Activated T-helper 1 cell treated with anti-CD3 and anti-CD28 coated beads, Interleukin-12 subunit alpha, Interleukin-12 subunit beta, Interleukin-2, Interleukin-4 antibody, amounts not matched to agents 30 ng/mL and 10 ng/mL and 1 ng/mL, durations not matched to agents 14 hours and 24 hours and 36 hours (primary cell): ENCODE measurements at regions not wholly inside any gene's neighbourhood (a gene's known extent, or its start where the extent isn't known, plus 50 kb on each side); places are given as distances from the start of the nearest gene placed in this dataset.

Source experiments
- DNase-seq: peaks from one replicate; pipeline ENCODE4 v3.0.0; 2021; ENCODE audit warnings: low spot score
- H3K27ac Mint-ChIP-seq: one replicate; pipeline ENCODE4 v1.8.0; 2021; ENCODE audit warnings: mild to moderate bottlenecking, mixed read lengths
- H3K27me3 Mint-ChIP-seq: one replicate; pipeline ENCODE4 v1.8.0; 2022; ENCODE audit warnings: mild to moderate bottlenecking, moderate library complexity, mixed read lengths; ENCODE audit not compliant: insufficient read depth
- H3K36me3 Mint-ChIP-seq: one replicate; pipeline ENCODE4 v1.8.0; 2021; ENCODE audit warnings: low read depth, mixed read lengths
- H3K4me1 Mint-ChIP-seq: one replicate; pipeline ENCODE4 v1.8.0; 2021; ENCODE audit warnings: low read depth, mixed read lengths
- H3K4me3 Mint-ChIP-seq: one replicate; pipeline ENCODE4 v1.8.0; 2021; ENCODE audit warnings: mild to moderate bottlenecking, moderate library complexity, mixed read lengths
- H3K9me3 Mint-ChIP-seq: one replicate; pipeline ENCODE4 v1.8.0; 2021; ENCODE audit warnings: mixed read lengths
- intact Hi-C: fragments of 100-400 bp; cut with micrococcal nuclease; formaldehyde crosslinking; loops from one replicate; pipeline ENCODE4 v1.15.1; 2024

DNA sequence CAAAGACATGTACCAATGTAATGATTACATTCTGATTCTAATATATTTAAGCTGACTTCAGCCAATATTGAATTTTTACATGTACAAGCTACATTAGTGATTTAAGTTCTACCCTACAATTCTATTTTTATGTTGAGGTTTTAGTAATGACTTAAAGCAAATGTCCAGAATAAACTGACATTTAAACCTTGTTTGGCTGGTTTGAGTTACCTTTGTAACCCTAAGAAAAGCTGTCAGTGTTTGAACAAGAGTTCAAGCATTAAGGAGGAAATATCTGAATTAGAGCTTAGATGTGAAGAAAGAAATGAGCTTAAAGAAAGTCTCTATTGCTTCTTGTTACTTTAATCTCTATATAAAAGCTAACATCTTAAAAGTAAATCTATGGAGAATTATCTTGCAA is 710.6 kb upstream of the EPHA7 start:
- Mint-ChIP-seq H3K27ac (no peak overlapping the region), H3K4me1 (no peaks in the 10 kb centered on the region), H3K27me3 (no peaks in the 10 kb centered on the region), H3K9me3 (no peaks in the 10 kb centered on the region), H3K36me3 (no peaks in the 10 kb centered on the region), H3K4me3 (no peak overlapping the region)
- DNase-seq, result no peak
- intact Hi-C loops, result no loop called here

DNA sequence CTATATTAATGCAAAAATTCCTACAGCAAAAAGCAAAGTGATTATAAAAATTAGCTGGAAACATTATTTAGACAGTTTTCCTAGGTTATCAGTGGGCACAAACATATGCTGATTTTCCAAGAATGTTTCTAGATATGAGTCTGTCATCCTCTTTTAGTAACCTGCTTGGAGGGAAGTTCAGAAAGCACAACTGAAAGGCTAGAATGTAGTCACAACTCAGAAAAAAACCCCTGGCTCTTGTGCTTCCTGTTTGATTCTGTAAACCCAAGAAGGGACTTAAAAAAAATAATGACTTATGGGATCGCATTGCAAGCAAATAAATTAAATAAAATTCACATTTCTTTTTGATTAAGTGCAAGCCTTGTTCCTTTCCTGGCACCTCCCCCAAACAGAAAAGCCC is 708.4 kb upstream of the EPHA7 start:
- Mint-ChIP-seq H3K4me1 (no peaks in the 10 kb centered on the region), H3K27me3 (no peaks in the 10 kb centered on the region), H3K36me3 (no peaks in the 10 kb centered on the region), H3K4me3 (no peak overlapping the region), H3K9me3 (no peaks in the 10 kb centered on the region), H3K27ac (no peak overlapping the region)
- DNase-seq, result no peak
- intact Hi-C loops, result no loop called here

DNA sequence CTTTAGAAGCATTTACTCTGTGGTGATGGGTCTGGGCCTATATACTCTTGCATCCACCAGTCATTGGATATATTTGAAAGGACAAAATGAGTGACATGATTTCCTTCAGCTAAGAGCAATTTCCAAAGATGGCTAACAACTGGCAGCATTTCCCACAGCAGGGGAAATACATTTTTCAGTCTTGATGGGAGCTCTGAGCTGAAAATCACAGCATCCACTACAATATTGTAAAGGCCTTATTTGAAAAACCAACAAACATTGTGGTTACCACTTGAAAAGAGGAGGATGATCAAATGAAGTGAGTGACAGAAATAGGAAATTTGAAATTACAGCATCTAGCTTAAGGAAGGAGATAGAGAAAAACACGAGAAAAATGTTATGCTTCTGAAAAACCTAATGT is 705.0 kb upstream of the EPHA7 start:
- H3K27ac Mint-ChIP-seq, result no peak overlapping the region
- no peaks in the 10 kb centered on the region for H3K4me1 Mint-ChIP-seq
- intact Hi-C loops, result no loop called here
- no peaks in the 10 kb centered on the region for H3K9me3 Mint-ChIP-seq
- H3K27me3 Mint-ChIP-seq, result no peaks in the 10 kb centered on the region
- H3K36me3 Mint-ChIP-seq, result no peaks in the 10 kb centered on the region
- DNase-seq, result no peak
- no peak overlapping the region for H3K4me3 Mint-ChIP-seq

DNA sequence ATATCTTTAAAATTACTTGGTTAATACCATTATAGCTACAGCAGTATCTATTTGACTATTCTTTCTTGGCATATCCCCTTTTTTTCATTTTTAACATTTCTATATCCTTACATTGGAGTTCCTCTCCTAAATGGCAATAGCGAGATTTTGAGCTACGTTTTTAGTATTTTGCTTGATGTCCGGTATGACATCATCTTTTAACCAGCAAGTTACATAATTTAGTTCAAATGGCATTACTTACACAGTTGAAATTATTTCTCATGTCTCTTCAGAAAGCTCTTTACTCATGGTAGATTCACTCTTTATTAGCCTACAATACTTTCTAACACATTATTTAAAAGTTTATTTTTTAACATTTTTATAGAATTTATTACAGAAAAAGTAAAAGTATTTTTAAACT is 701.7 kb upstream of the EPHA7 start:
- Mint-ChIP-seq H3K9me3 (no peaks in the 10 kb centered on the region), H3K36me3 (no peaks in the 10 kb centered on the region), H3K4me3 (no peak overlapping the region), H3K27ac (no peak overlapping the region), H3K4me1 (no peaks in the 10 kb centered on the region), H3K27me3 (no peaks in the 10 kb centered on the region)
- DNase-seq, result no peak
- intact Hi-C loops, result no loop called here

DNA sequence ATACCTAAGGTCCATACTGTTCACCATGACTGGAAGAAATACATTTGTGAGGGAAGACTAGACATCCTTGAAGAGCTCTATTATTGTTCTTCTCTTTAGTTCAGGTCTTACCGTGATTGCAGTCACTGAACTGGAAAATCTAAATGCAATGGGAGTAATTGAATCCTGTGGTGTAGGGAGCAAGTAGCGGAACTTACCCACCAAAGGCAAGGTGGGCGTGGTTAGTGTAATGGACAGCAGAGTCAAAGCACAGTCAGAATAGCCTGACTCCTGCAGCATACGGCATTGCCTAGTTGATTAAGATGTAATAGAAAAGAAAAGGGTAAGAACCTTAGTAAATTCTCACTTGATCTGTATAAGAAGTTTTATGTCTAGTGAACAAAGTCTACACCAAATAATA is 679.7 kb upstream of the EPHA7 start:
- DNase-seq, result no peak
- no peak overlapping the region for H3K27ac Mint-ChIP-seq
- intact Hi-C loops, result no loop called here
- H3K9me3 Mint-ChIP-seq, result no peaks in the 10 kb centered on the region
- no peaks in the 10 kb centered on the region for H3K4me1 Mint-ChIP-seq
- no peak overlapping the region for H3K4me3 Mint-ChIP-seq
- H3K27me3 Mint-ChIP-seq, result no peaks in the 10 kb centered on the region
- H3K36me3 Mint-ChIP-seq, result no peaks in the 10 kb centered on the region

DNA sequence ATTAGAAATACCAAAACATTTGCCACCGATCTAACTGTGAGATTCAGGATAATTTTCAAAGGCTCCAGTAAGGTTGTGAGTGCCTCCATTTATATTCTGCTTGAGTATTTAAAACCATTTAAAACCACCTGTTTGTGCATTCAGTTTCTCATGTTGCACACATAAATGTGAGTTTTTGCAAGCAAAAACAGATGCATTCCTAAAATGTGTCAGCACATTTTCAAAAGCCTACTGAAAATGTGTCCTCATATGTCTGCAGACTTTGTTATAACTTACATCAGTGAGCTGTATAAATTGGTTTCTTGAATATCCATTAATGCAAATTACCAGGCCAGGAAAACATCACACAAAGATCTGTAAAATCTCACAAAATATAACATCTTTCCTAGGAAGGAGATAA is 676.6 kb upstream of the EPHA7 start:
- Mint-ChIP-seq H3K27me3 (no peaks in the 10 kb centered on the region), H3K9me3 (no peaks in the 10 kb centered on the region), H3K36me3 (no peaks in the 10 kb centered on the region), H3K4me1 (no peaks in the 10 kb centered on the region), H3K4me3 (no peak overlapping the region), H3K27ac (no peak overlapping the region)
- intact Hi-C loops, result no loop called here
- no peak for DNase-seq

DNA sequence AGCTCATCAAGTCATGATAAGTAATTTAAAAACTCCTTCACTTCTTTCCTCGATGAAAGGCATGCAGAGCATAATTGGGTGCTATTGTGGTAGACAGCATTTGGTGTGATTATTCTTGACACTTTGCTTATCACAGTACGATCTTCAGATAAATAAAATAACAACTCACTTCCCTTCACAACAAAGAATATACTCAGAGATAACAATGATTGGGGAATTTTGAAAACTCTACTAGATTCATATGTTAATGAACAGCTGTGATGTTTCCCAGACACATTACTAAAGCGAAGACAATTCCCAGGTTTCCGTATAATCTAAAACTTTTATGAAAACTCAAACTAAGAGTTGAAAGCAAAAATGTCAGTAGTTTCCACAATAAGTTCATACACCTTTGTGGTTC is 670.6 kb upstream of the EPHA7 start:
- H3K9me3 Mint-ChIP-seq, result no peaks in the 10 kb centered on the region
- H3K27me3 Mint-ChIP-seq, result no peaks in the 10 kb centered on the region
- H3K4me3 Mint-ChIP-seq, result no peak overlapping the region
- H3K27ac Mint-ChIP-seq, result no peak overlapping the region
- H3K36me3 Mint-ChIP-seq, result no peaks in the 10 kb centered on the region
- no peak for DNase-seq
- no peaks in the 10 kb centered on the region for H3K4me1 Mint-ChIP-seq
- intact Hi-C loops, result no loop called here

DNA sequence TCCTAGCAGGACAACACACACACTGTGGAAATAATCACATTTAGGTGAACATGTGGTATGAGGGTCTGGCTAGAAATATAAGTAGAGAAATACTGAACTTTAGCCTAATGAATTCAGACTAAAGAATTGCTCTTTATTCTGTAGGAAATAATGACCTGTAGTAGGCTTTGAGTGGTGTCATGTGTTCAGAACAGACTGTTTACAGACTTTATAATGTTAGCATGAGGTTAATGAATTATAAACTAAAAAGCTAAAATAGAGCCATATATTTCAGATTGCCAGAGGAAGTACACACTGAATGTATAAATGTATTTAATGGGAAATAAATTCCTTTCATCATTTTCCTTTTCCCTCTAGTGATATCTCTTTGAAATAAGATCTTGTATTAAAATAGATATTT is 669.5 kb upstream of the EPHA7 start:
- intact Hi-C loops, result no loop called here
- no peak overlapping the region for H3K4me3 Mint-ChIP-seq
- no peaks in the 10 kb centered on the region for H3K9me3 Mint-ChIP-seq

DNA sequence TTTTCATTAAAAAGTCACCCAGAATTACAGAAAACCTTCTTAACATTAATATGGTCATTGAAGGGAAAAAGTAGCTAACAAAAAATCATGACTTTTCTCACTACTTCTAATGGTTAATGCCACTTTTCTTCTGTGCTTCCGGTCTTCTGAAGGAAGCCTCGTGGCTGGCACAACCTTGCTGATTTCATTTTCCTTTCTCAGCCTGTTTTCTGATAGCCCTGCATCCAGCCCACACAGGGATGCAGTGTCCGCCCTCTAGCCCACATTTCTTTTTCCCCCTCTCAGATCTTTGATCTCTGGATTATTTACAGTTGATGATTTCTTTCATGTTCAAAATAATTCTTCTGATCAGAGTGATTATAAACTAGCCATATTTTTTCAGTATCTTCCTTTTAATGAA is 655.4 kb upstream of the EPHA7 start:
- H3K4me3 Mint-ChIP-seq, result no peak overlapping the region
- H3K4me1 Mint-ChIP-seq, result no peaks in the 10 kb centered on the region
- no peaks in the 10 kb centered on the region for H3K27me3 Mint-ChIP-seq
- DNase-seq, result no peak
- intact Hi-C loops, result no loop called here
- no peaks in the 10 kb centered on the region for H3K36me3 Mint-ChIP-seq
- H3K9me3 Mint-ChIP-seq, result no peaks in the 10 kb centered on the region
- no peak overlapping the region for H3K27ac Mint-ChIP-seq

More for the DNA sequence above, 669.5 kb upstream of the EPHA7 start:
- no peak overlapping the region for H3K27ac Mint-ChIP-seq
- no peaks in the 10 kb centered on the region for H3K4me1 Mint-ChIP-seq
- no peaks in the 10 kb centered on the region for H3K27me3 Mint-ChIP-seq
- no peak for DNase-seq
- H3K36me3 Mint-ChIP-seq, result no peaks in the 10 kb centered on the region

DNA sequence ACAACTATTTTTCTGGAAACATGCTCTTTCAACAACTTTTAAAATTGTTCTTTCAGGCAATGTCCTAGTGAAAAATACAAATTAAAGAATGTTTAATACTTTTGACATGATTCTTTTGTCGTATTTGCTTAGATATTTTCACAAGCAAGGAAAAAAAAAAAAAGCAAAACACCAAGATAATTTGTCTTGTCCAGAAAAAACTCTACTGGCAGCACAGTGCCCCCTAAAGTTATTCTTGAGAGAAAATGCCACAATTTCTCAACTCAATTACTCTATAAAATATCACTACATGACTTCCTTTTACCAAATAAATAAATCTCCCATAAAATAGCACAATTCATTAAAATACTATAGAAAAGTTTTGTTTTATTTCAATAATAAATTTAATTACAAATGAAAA is 652.5 kb upstream of the EPHA7 start:
- Mint-ChIP-seq H3K4me1 (no peaks in the 10 kb centered on the region), H3K27me3 (no peaks in the 10 kb centered on the region), H3K36me3 (no peaks in the 10 kb centered on the region), H3K9me3 (no peaks in the 10 kb centered on the region), H3K27ac (no peak overlapping the region), H3K4me3 (no peak overlapping the region)
- intact Hi-C loops, result no loop called here
- DNase-seq, result no peak

DNA sequence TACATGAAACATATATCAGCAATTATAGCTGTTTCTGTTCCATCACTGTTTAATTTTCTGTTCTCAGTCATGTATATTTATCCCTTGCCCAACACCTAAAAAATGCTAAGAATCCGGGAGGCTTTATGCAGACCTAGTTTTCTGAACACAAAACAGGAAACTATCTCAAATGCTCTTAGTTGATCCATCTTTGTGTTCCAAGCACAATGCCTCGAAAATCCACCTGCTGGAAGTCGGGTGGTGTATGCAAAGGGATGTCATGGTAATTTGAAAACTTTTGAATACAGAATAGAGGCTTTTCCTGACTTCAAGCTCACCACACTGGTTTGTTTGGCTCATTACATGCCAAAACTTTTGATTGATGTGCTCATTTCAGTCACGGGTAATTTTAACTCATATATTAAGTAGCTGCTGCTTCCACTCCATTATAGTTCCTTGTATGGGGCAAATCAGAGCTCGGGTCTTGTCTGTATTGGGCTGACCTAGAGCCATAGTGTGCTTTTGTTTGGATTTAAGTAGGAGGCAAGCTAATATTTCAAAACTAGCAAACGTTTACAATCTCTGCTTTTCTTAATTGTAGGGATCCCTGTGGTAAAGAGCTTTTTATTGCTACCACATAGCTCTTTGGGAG is 646.5 kb upstream of the EPHA7 start:
- no peak overlapping the region for H3K27ac Mint-ChIP-seq
- intact Hi-C loops, result no loop called here

DNA sequence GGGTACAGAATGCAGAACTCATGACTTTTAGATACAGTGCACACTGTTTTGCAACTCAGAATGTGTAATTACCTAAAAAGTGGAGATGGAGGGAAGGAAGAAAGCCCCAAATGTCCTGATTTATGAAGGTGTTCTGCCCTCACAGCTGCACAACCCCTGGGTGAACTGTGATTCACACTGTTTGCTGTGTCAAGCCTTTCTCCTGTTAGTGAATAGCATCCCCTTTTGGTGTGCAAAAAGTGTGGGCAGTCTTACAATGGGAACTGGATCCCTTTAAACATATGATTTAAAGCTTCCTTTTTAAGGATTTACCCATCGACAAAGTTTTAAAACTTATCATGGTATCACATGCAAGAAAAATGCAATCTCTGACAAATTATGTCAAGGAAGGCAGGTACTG is 633.4 kb upstream of the EPHA7 start:
- H3K36me3 Mint-ChIP-seq, result no peaks in the 10 kb centered on the region
- no peak for DNase-seq
- H3K4me3 Mint-ChIP-seq, result no peak overlapping the region

More for the DNA sequence above, 646.5 kb upstream of the EPHA7 start:
- no peaks in the 10 kb centered on the region for H3K27me3 Mint-ChIP-seq
- H3K4me3 Mint-ChIP-seq, result no peak overlapping the region
- no peaks in the 10 kb centered on the region for H3K9me3 Mint-ChIP-seq
- H3K36me3 Mint-ChIP-seq, result no peaks in the 10 kb centered on the region
- no peaks in the 10 kb centered on the region for H3K4me1 Mint-ChIP-seq
- DNase-seq, result no peak

DNA sequence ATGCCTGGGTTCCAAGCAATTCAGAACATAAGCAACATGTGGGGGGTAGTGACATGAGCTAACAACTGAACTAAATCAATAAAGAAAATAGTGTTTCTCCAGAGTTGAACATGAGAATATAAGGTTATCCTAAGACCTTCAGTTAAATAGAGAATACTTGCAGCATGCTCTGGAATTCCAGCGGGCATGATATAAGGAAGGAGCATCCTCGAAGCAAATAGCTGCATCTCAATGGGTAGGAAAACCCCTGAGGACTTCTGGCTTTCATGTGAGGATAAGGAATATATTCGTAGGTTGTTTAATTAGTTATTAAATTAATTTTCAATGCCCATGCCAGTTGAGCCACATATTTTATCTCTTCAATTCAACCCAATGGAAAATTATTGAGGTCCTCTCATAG is 631.2 kb upstream of the EPHA7 start:
- H3K9me3 Mint-ChIP-seq, result no peaks in the 10 kb centered on the region
- intact Hi-C loops, result no loop called here
- no peak for DNase-seq
- H3K36me3 Mint-ChIP-seq, result no peaks in the 10 kb centered on the region
- H3K27me3 Mint-ChIP-seq, result no peaks in the 10 kb centered on the region
- no peak overlapping the region for H3K27ac Mint-ChIP-seq
- H3K4me1 Mint-ChIP-seq, result no peaks in the 10 kb centered on the region
- no peak overlapping the region for H3K4me3 Mint-ChIP-seq

More for the DNA sequence above, 633.4 kb upstream of the EPHA7 start:
- Mint-ChIP-seq H3K9me3 (no peaks in the 10 kb centered on the region), H3K27ac (no peak overlapping the region), H3K27me3 (no peaks in the 10 kb centered on the region), H3K4me1 (no peaks in the 10 kb centered on the region)
- intact Hi-C loops, result no loop called here

DNA sequence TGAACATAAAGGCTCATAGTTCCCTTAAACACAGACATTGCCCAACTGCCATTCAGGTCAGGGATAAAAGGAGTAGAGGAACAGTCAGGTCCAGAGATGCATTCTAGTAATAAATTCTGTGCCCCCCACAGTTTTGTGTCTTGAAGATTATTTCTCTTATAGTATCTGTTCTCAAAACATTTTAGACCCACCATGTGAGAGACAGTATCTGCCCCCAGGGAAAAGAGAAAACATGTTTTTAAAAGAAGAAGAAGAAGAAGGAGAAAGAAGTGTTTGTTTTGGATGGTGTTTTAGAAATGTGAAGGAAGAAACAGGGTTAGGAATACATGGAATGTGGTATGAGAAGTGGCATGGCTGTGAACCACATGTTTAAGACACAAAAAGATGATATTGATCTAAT is 629.6 kb upstream of the EPHA7 start:
- intact Hi-C loops, result no loop called here
- no peak overlapping the region for H3K4me3 Mint-ChIP-seq
- H3K27ac Mint-ChIP-seq, result no peak overlapping the region

More for the DNA sequence above, 629.6 kb upstream of the EPHA7 start:
- no peaks in the 10 kb centered on the region for H3K27me3 Mint-ChIP-seq
- H3K4me1 Mint-ChIP-seq, result no peaks in the 10 kb centered on the region
- no peak for DNase-seq
- no peaks in the 10 kb centered on the region for H3K9me3 Mint-ChIP-seq
- no peaks in the 10 kb centered on the region for H3K36me3 Mint-ChIP-seq
